GM23248 (cell line): ENCODE measurements at regions not wholly inside any gene's neighbourhood (a gene's known extent, or its start where the extent isn't known, plus 50 kb on each side); places are given as distances from the start of the nearest gene placed in this dataset.

ENCODE experiments used
- EZH2 ChIP-seq: fragments of 200-600 bp; sonication (generic); IDR thresholded peaks from 2 replicates; pipeline ENCODE4 v1.6.1; 2018; ENCODE audit warnings: antibody characterized with exemption, mild to moderate bottlenecking; ENCODE audit not compliant: insufficient read depth, poor library complexity, severe bottlenecking
- EZH2phosphoT487 ChIP-seq: fragments of 200-600 bp; sonication (generic); IDR thresholded peaks from 2 replicates; pipeline ENCODE4 v1.6.1; 2018; ENCODE audit warnings: antibody characterized with exemption, moderate library complexity, mild to moderate bottlenecking, low read depth; ENCODE audit not compliant: insufficient read depth

- no peak for TF ChIP-seq EZH2
- no peak for TF ChIP-seq EZH2phosphoT487
Observed at GRCh38 chr16:66240088-66240487, 126.4 kb upstream of the CDH5 start.
